ENCODE measurements at regions not wholly inside any gene's neighbourhood (a gene's known extent, or its start where the extent isn't known, plus 50 kb on each side); places are given as distances from the start of the nearest gene placed in this dataset.

- Histone ChIP-seq H3K36me3 (no peaks in the 10 kb centered on the region), H3K9me3 (no peaks in the 10 kb centered on the region), H3K27me3 (no peaks in the 10 kb centered on the region), H3K4me1 (no peaks in the 10 kb centered on the region), H3K4me3 (no peak overlapping the region), H3K27ac (no peak overlapping the region)
- ATAC-seq = no peak
- WGBS, 2 donors (ENCODE audit: low coverage in 1 of 2) = 86 to 93% methylated on average over 1 of the region's 1 CpG
- TF ChIP-seq, protein P1, sequence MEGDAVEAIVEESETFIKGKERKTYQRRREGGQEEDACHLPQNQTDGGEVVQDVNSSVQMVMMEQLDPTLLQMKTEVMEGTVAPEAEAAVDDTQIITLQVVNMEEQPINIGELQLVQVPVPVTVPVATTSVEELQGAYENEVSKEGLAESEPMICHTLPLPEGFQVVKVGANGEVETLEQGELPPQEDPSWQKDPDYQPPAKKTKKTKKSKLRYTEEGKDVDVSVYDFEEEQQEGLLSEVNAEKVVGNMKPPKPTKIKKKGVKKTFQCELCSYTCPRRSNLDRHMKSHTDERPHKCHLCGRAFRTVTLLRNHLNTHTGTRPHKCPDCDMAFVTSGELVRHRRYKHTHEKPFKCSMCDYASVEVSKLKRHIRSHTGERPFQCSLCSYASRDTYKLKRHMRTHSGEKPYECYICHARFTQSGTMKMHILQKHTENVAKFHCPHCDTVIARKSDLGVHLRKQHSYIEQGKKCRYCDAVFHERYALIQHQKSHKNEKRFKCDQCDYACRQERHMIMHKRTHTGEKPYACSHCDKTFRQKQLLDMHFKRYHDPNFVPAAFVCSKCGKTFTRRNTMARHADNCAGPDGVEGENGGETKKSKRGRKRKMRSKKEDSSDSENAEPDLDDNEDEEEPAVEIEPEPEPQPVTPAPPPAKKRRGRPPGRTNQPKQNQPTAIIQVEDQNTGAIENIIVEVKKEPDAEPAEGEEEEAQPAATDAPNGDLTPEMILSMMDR (IDR thresholded peaks at IDR 0.05) = no peak
- TF ChIP-seq POLR2A (IDR thresholded peaks at IDR 0.05) (no peak), EP300 (IDR thresholded peaks at IDR 0.05) (no peak), POLR2AphosphoS5 (IDR thresholded peaks at IDR 0.05) (no peak)
These were observed 335.6 kb upstream of the ITGA1 start for GRCh38 chr5:52452098-52452497.

GRCh38 chr5:52453176-52453575 is 334.5 kb upstream of the ITGA1 start:
- Histone ChIP-seq H3K27ac (no peak overlapping the region), H3K36me3 (no peaks in the 10 kb centered on the region)

DNA sequence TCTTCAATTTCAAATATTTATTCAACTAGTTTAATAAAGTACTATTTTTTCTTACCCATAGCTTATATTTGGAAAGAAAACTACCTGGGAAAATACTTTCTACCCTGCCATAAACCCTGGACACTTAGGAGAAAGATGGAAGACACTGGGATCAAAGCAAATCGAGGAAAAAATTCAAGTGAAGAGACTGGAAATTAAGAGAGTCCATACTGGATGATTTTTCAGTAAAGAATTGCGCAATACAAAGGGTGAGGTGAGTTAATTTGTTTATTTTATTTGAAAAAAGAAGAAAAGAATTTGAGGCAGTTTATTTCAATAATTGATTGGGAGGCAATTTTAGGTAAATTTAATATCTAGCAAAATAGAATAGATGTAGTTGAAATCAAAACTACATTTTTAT is 331.8 kb upstream of the ITGA1 start:
- ATAC-seq = no peak
- Histone ChIP-seq H3K9me3 (no peaks in the 10 kb centered on the region), H3K4me3 (no peak overlapping the region), H3K4me1 (no peaks in the 10 kb centered on the region), H3K27ac (no peak overlapping the region), H3K27me3 (no peaks in the 10 kb centered on the region), H3K36me3 (no peaks in the 10 kb centered on the region)
- TF ChIP-seq POLR2A (IDR thresholded peaks at IDR 0.05) (no peak), POLR2AphosphoS5 (IDR thresholded peaks at IDR 0.05) (no peak), EP300 (IDR thresholded peaks at IDR 0.05) (no peak)
- TF ChIP-seq, protein P1 (IDR thresholded peaks at IDR 0.05) = no peak
- WGBS, 2 donors (ENCODE audit: low coverage in 1 of 2) = 83 to 100% methylated on average over 1 to 2 of the region's 2 CpGs

More at GRCh38 chr5:52453176-52453575, 334.5 kb upstream of the ITGA1 start:
- Histone ChIP-seq H3K9me3 (no peaks in the 10 kb centered on the region), H3K4me1 (no peaks in the 10 kb centered on the region), H3K4me3 (no peak overlapping the region), H3K27me3 (no peaks in the 10 kb centered on the region)
- ATAC-seq = no peak
- 83 to 86% methylated on average over 2 of the region's 2 CpGs for WGBS, 2 donors (ENCODE audit: low coverage in 1 of 2)
- TF ChIP-seq POLR2A (IDR thresholded peaks at IDR 0.05) = no peak
- TF ChIP-seq, protein P1 (IDR thresholded peaks at IDR 0.05) = no peak
- TF ChIP-seq EP300 (IDR thresholded peaks at IDR 0.05) = no peak
- no peak for TF ChIP-seq POLR2AphosphoS5 (IDR thresholded peaks at IDR 0.05)

DNA sequence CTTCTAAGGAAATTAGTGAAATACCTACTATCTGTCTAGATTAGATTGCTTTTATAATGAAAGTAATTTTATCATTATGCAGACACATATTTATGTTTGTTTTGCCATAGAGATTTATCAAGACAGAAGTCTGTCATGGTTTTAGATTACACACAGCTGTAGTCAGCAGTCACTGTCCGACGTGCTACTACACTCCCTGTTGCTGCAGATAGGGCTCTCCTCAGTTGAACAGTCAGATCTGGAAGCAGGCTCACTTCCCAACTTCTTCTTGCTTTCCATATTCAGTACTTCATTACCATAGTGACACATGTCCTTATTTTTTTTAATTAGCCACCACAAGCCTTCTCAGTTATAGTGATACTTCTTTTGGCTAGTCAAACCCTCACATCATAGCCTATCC is 329.9 kb upstream of the ITGA1 start:
- no peak for ATAC-seq
- Histone ChIP-seq H3K4me1 (no peaks in the 10 kb centered on the region), H3K4me3 (no peak overlapping the region), H3K36me3 (no peaks in the 10 kb centered on the region), H3K27me3 (no peaks in the 10 kb centered on the region), H3K27ac (no peak overlapping the region), H3K9me3 (no peaks in the 10 kb centered on the region)
- no peak for TF ChIP-seq EP300 (IDR thresholded peaks at IDR 0.05)
- no peak for TF ChIP-seq POLR2A (IDR thresholded peaks at IDR 0.05)
- no peak for TF ChIP-seq POLR2AphosphoS5 (IDR thresholded peaks at IDR 0.05)
- TF ChIP-seq, protein P1 (IDR thresholded peaks at IDR 0.05) = no peak
- 32 to 78% methylated on average over 2 of the region's 2 CpGs for WGBS, 2 donors (ENCODE audit: low coverage in 1 of 2)

GRCh38 chr5:52466113-52466512 is 321.6 kb upstream of the ITGA1 start:
- ATAC-seq = no peak
- Histone ChIP-seq H3K4me3 (no peak overlapping the region), H3K9me3 (no peaks in the 10 kb centered on the region), H3K27me3 (no peaks in the 10 kb centered on the region), H3K27ac (peak overlapping the region in 2 of 4 donors; percentile 9 to 10), H3K4me1 (peaks cover 0 to 23% (median 0%) of the 10 kb centered on the region in 3 donors), H3K36me3 (no peaks in the 10 kb centered on the region)
- 8 to 18% methylated on average over 4 of the region's 4 CpGs for WGBS, 2 donors (ENCODE audit: low coverage in 1 of 2)
- no peak for TF ChIP-seq POLR2AphosphoS5 (IDR thresholded peaks at IDR 0.05)
- no peak for TF ChIP-seq POLR2A (IDR thresholded peaks at IDR 0.05)
- TF ChIP-seq EP300 (IDR thresholded peaks at IDR 0.05) = no peak
- TF ChIP-seq, protein P1 (IDR thresholded peaks at IDR 0.05) = no peak
